ENCODE measurements at regions not wholly inside any gene's neighbourhood (a gene's known extent, or its start where the extent isn't known, plus 50 kb on each side); places are given as distances from the start of the nearest gene placed in this dataset.

GRCh38 chr2:2912293-2912692 lies 465.3 kb downstream of the EIPR1 start:
- no peak for TF ChIP-seq CTCF (conservative IDR thresholded peaks at IDR 0.05 in 1 of 2, IDR thresholded peaks at IDR 0.05 in 1 of 2; ENCODE audit: low read depth in 1 of 2, low read length in 2 of 2)
- TF ChIP-seq EZH2 (IDR thresholded peaks at IDR 0.05; ENCODE audit: low read length, missing control alignments) = no peak

Measured in fibroblast of lung (primary cell).